SK-N-MC (cell line): ENCODE measurements at regions not wholly inside any gene's neighbourhood (a gene's known extent, or its start where the extent isn't known, plus 50 kb on each side); places are given as distances from the start of the nearest gene placed in this dataset.

Experiments
- DNase-seq: peaks from one replicate; pipeline ENCODE4 v3.0.0-alpha.2; 2011; ENCODE audit warnings: low read depth, low spot score
- H3K27ac ChIP-seq: fragments of 200-600 bp; sonication (generic); 2 replicates; pipeline ENCODE4 v1.5.1; 2016; ENCODE audit warnings: mixed run types
- H3K36me3 ChIP-seq: fragments of 200-600 bp; sonication (generic); 2 replicates; pipeline ENCODE4 v1.6.1; 2017; ENCODE audit warnings: antibody characterized with exemption, low read length, mixed read lengths; ENCODE audit not compliant: insufficient read depth
- H3K4me3 ChIP-seq: fragments of 200-600 bp; sonication (generic); 2 replicates; pipeline ENCODE4 v1.5.1; 2016
- H3K9ac ChIP-seq: fragments of 200-600 bp; sonication (generic); 2 replicates; pipeline ENCODE4 v1.8.0; 2017; ENCODE audit warnings: mixed run types, mixed read lengths; ENCODE audit not compliant: insufficient read length
- H3K9me3 ChIP-seq: fragments of 200-600 bp; sonication (generic); 2 replicates; pipeline ENCODE4 v1.6.1; 2017; ENCODE audit warnings: low read depth, mild to moderate bottlenecking, antibody characterized with exemption, low read length, moderate library complexity, mixed read lengths
- EZH2 ChIP-seq: fragments of 200-600 bp; sonication (generic); IDR thresholded peaks from one replicate; pipeline ENCODE4 v1.6.1; 2017; ENCODE audit warnings: antibody characterized with exemption
- FOXP2 ChIP-seq: optimal IDR thresholded peaks from 2 replicates; pipeline ENCODE3; 2011; ENCODE audit warnings: mild to moderate bottlenecking, moderate library complexity; ENCODE audit not compliant: insufficient read depth; ENCODE audit errors: extremely low read length, control extremely low read depth
- POLR2AphosphoS5 ChIP-seq: IDR thresholded peaks from 2 replicates; pipeline ENCODE4 v1.6.1; 2012; ENCODE audit warnings: mild to moderate bottlenecking, low read depth, low read length, borderline replicate concordance

- Histone ChIP-seq H3K27ac (no peak overlapping the region), H3K4me3 (no peak overlapping the region)
These were observed 739.9 kb upstream of the NR2F2 start for GRCh38 chr15:95590533-95591044.

GRCh38 chr15:95591270-95591669, 739.2 kb upstream of the NR2F2 start:
- Histone ChIP-seq H3K9ac (no peak overlapping the region), H3K36me3 (no peaks in the 10 kb centered on the region), H3K9me3 (no peaks in the 10 kb centered on the region), H3K27ac (no peak overlapping the region), H3K4me3 (no peak overlapping the region)
- DNase-seq: no peak
- TF ChIP-seq FOXP2: no peak
- TF ChIP-seq EZH2: no peak
- TF ChIP-seq POLR2AphosphoS5: no peak

More at GRCh38 chr15:95590533-95591044, 739.9 kb upstream of the NR2F2 start:
- Histone ChIP-seq H3K9ac (no peak overlapping the region), H3K36me3 (no peaks in the 10 kb centered on the region), H3K9me3 (no peaks in the 10 kb centered on the region)
- TF ChIP-seq EZH2 (no peak), POLR2AphosphoS5 (no peak), FOXP2 (no peak)
- DNase-seq: no peak

- no peaks in the 10 kb centered on the region for H3K9me3 ChIP-seq
These were observed 738.6 kb upstream of the NR2F2 start for GRCh38 chr15:95591886-95592285.

GRCh38 chr15:95594496-95594895, 736.0 kb upstream of the NR2F2 start:
- no peak for DNase-seq
- Histone ChIP-seq H3K9ac (no peak overlapping the region), H3K27ac (no peak overlapping the region), H3K36me3 (no peaks in the 10 kb centered on the region), H3K4me3 (no peak overlapping the region), H3K9me3 (no peaks in the 10 kb centered on the region)
- no peak for TF ChIP-seq FOXP2
- no peak for TF ChIP-seq EZH2
- no peak for TF ChIP-seq POLR2AphosphoS5

More at GRCh38 chr15:95591886-95592285, 738.6 kb upstream of the NR2F2 start:
- H3K9ac ChIP-seq: no peak overlapping the region
- no peak overlapping the region for H3K27ac ChIP-seq
- H3K36me3 ChIP-seq: no peaks in the 10 kb centered on the region
- TF ChIP-seq FOXP2 (no peak), POLR2AphosphoS5 (no peak), EZH2 (no peak)
- no peak overlapping the region for H3K4me3 ChIP-seq
- no peak for DNase-seq

GRCh38 chr15:95595759-95596158, 734.7 kb upstream of the NR2F2 start:
- H3K9me3 ChIP-seq: peaks cover 5% of the 10 kb centered on the region; the same call in 1 of the 2 replicates

GRCh38 chr15:95596496-95596895, 734.0 kb upstream of the NR2F2 start:
- H3K9me3 ChIP-seq: peaks cover 8% of the 10 kb centered on the region; the same call in 1 of the 2 replicates
- TF ChIP-seq EZH2 (no peak), FOXP2 (no peak), POLR2AphosphoS5 (no peak)
- no peak for DNase-seq

More at GRCh38 chr15:95595759-95596158, 734.7 kb upstream of the NR2F2 start:
- Histone ChIP-seq H3K36me3 (no peaks in the 10 kb centered on the region), H3K4me3 (no peak overlapping the region), H3K27ac (no peak overlapping the region), H3K9ac (no peak overlapping the region)
- TF ChIP-seq EZH2 (no peak), FOXP2 (no peak), POLR2AphosphoS5 (no peak)
- no peak for DNase-seq

GRCh38 chr15:95598251-95598855, 732.1 kb upstream of the NR2F2 start:
- no peak overlapping the region for H3K4me3 ChIP-seq
- no peak overlapping the region for H3K27ac ChIP-seq
- TF ChIP-seq POLR2AphosphoS5 (no peak), FOXP2 (no peak), EZH2 (no peak)
- no peak for DNase-seq
- peaks cover 8% of the 10 kb centered on the region; the same call in 1 of the 2 replicates for H3K9me3 ChIP-seq
- no peak overlapping the region for H3K9ac ChIP-seq
- no peaks in the 10 kb centered on the region for H3K36me3 ChIP-seq

More at GRCh38 chr15:95596496-95596895, 734.0 kb upstream of the NR2F2 start:
- Histone ChIP-seq H3K4me3 (no peak overlapping the region), H3K36me3 (no peaks in the 10 kb centered on the region), H3K9ac (no peak overlapping the region), H3K27ac (no peak overlapping the region)

GRCh38 chr15:95600367-95600766, 730.1 kb upstream of the NR2F2 start:
- Histone ChIP-seq H3K9ac (no peak overlapping the region), H3K9me3 (peaks cover 8% of the 10 kb centered on the region; the same call in 1 of the 2 replicates), H3K4me3 (no peak overlapping the region), H3K36me3 (no peaks in the 10 kb centered on the region), H3K27ac (no peak overlapping the region)
- no peak for DNase-seq
- TF ChIP-seq POLR2AphosphoS5: no peak

- DNase-seq: no peak
- Histone ChIP-seq H3K4me3 (no peak overlapping the region), H3K36me3 (no peaks in the 10 kb centered on the region), H3K27ac (no peak overlapping the region), H3K9me3 (peaks cover 8% of the 10 kb centered on the region; the same call in 1 of the 2 replicates), H3K9ac (no peak overlapping the region)
- TF ChIP-seq FOXP2: no peak
- TF ChIP-seq POLR2AphosphoS5: no peak
- TF ChIP-seq EZH2: no peak
These were observed 729.6 kb upstream of the NR2F2 start for GRCh38 chr15:95600884-95601283.
